Fibroblast of lung (primary cell): ENCODE measurements at regions not wholly inside any gene's neighbourhood (a gene's known extent, or its start where the extent isn't known, plus 50 kb on each side); places are given as distances from the start of the nearest gene placed in this dataset.

Source experiments
- CTCF ChIP-seq, 2 donors: IDR thresholded peaks in 1 of 2; conservative IDR thresholded peaks in 1 of 2; 1 replicate in 1 of 2; 2 replicates in 1 of 2; pipeline ENCODE4 v1.5.1; 2011 to 2012; ENCODE audit warnings: low read length in 2 of 2, control low read depth in 1 of 2, inconsistent platforms in 1 of 2, low read depth in 1 of 2, mild to moderate bottlenecking in 1 of 2
- EZH2 ChIP-seq: IDR thresholded peaks from 2 replicates; pipeline ENCODE4 v1.5.1; 2012; ENCODE audit warnings: low read length, control low read depth, mild to moderate bottlenecking; ENCODE audit errors: missing control alignments

GRCh38 chr10:62693306-62693705 is 111.2 kb upstream of the ADO start:
- TF ChIP-seq CTCF (conservative IDR thresholded peaks at IDR 0.05 in 1 of 2, IDR thresholded peaks at IDR 0.05 in 1 of 2; ENCODE audit: low read depth in 1 of 2, low read length in 2 of 2): no peak
- TF ChIP-seq EZH2: no peak
